Nephron progenitor cell (in vitro differentiated cells): ENCODE measurements at regions not wholly inside any gene's neighbourhood (a gene's known extent, or its start where the extent isn't known, plus 50 kb on each side); places are given as distances from the start of the nearest gene placed in this dataset.
"Not testable (repeated sequence)": the region's sequence is repeated elsewhere in the genome, so short reads cannot be mapped to it uniquely, and the experiment has no call there.

Source experiments
- DNase-seq: peaks from one replicate; pipeline ENCODE4 v3.0.0; 2021
- H3K27ac Mint-ChIP-seq: 2 replicates; pipeline ENCODE4 v1.8.0; 2021; ENCODE audit warnings: mild to moderate bottlenecking, moderate library complexity, mixed read lengths
- H3K27me3 Mint-ChIP-seq: 2 replicates; pipeline ENCODE4 v1.8.0; 2021; ENCODE audit warnings: mild to moderate bottlenecking, low read depth, mixed read lengths; ENCODE audit not compliant: poor library complexity
- H3K36me3 Mint-ChIP-seq: 2 replicates; pipeline ENCODE4 v1.8.0; 2021; ENCODE audit warnings: low read depth, mixed read lengths
- H3K4me1 Mint-ChIP-seq: 2 replicates; pipeline ENCODE4 v1.8.0; 2021; ENCODE audit warnings: mixed read lengths
- H3K4me3 Mint-ChIP-seq: 2 replicates; pipeline ENCODE4 v1.8.0; 2021; ENCODE audit warnings: mild to moderate bottlenecking, moderate library complexity, mixed read lengths
- H3K9me3 Mint-ChIP-seq: 2 replicates; pipeline ENCODE4 v1.8.0; 2021; ENCODE audit warnings: mild to moderate bottlenecking, moderate library complexity, mixed read lengths
- TF ChIP-seq, protein P1 (sequence below): fragments of 200-600 bp; sonication (generic); IDR thresholded peaks from 2 replicates; pipeline ENCODE4 v1.5.0; 2021; ENCODE audit warnings: antibody characterized with exemption

DNA sequence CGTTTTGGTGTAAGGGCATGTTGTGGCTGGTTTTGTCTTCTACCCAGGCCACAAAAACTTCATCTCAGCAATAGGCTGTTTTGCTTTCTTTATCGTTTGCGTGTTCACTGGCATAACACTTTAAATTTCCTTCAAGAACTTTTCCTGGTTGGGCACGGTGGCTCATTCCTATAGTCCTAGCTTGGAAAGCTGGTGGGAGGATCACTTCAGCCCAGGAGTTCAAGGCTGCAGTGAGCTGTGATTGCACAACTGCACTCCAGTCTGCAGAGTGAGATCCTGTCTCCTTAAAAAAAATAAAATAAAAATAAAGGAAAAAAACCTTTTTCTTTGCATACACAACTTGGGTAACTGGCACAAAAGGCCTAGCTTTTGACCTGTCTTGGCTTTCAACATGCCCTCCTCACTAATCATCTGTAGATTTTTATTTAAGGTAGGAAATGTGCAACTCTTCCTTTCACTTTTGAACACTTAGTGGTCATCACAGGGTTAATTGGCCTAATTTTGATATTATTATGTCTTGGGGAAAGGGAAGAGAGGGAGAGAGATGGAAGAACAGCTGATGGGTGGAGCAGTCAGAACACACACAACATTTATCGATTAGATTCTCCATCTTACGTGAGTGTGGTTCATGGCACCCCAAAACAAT is 78.9 kb upstream of the PSMA6 start:
- Mint-ChIP-seq H3K9me3 (no peaks in the 10 kb centered on the region), H3K4me1 (peaks cover 8% of the 10 kb centered on the region), H3K36me3 (peaks cover 5% of the 10 kb centered on the region), H3K27me3 (no peaks in the 10 kb centered on the region), H3K4me3 (no peak overlapping the region), H3K27ac (no peak overlapping the region)
- TF ChIP-seq, protein P1, sequence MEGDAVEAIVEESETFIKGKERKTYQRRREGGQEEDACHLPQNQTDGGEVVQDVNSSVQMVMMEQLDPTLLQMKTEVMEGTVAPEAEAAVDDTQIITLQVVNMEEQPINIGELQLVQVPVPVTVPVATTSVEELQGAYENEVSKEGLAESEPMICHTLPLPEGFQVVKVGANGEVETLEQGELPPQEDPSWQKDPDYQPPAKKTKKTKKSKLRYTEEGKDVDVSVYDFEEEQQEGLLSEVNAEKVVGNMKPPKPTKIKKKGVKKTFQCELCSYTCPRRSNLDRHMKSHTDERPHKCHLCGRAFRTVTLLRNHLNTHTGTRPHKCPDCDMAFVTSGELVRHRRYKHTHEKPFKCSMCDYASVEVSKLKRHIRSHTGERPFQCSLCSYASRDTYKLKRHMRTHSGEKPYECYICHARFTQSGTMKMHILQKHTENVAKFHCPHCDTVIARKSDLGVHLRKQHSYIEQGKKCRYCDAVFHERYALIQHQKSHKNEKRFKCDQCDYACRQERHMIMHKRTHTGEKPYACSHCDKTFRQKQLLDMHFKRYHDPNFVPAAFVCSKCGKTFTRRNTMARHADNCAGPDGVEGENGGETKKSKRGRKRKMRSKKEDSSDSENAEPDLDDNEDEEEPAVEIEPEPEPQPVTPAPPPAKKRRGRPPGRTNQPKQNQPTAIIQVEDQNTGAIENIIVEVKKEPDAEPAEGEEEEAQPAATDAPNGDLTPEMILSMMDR, result no peak
- no peak for DNase-seq

DNA sequence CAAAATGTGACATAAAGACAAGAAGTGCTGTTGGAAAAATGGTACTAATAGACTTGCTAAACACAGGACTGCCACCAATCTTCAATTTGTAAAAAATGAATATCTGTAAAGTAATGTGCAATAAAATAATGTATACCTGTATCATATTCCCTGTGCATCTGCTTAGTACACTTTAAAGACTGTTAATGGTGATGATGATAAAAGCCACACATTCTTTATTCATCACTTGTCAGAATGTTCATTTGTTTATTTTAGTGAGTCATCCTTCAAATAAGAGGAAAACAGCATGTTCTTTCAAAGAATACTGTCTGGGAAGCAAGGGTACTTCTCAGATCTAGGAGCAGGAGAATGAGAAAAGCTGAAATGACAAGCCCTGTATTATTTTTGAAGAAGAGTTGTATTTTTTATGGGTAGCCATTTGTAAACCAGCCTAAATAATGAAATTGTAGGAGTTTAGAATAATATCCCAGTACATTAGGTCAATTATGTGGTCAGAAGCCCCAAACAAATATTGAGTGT is 78.3 kb upstream of the PSMA6 start:
- TF ChIP-seq, protein P1, result no peak
- Mint-ChIP-seq H3K4me3 (no peak overlapping the region), H3K9me3 (no peaks in the 10 kb centered on the region), H3K4me1 (peaks cover 8% of the 10 kb centered on the region), H3K27me3 (no peaks in the 10 kb centered on the region), H3K36me3 (peaks cover 5% of the 10 kb centered on the region), H3K27ac (no peak overlapping the region)
- no peak for DNase-seq

DNA sequence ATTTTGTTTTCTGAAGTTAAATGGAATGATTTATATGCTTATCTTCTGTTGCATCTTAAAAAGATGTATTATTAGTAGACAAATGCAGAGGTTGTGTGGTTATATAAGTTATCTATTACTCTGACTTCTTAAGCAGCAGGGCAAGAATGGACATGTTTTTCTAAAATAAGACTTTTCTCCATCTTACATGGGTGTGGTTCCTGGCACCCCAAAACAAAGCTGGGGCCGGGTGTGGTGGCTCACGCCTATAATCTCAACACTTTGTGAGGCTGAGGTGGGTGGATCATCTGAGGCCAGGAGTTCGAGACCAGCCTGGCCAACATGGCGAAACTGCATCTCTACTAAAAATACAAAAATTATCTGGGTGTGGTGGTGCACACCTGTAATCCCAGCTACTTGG is 77.8 kb upstream of the PSMA6 start:
- H3K9me3 Mint-ChIP-seq, H3K27me3 Mint-ChIP-seq, H3K27ac Mint-ChIP-seq, H3K4me3 Mint-ChIP-seq, H3K36me3 Mint-ChIP-seq, H3K4me1 Mint-ChIP-seq, DNase-seq: not testable (repeated sequence)

DNA sequence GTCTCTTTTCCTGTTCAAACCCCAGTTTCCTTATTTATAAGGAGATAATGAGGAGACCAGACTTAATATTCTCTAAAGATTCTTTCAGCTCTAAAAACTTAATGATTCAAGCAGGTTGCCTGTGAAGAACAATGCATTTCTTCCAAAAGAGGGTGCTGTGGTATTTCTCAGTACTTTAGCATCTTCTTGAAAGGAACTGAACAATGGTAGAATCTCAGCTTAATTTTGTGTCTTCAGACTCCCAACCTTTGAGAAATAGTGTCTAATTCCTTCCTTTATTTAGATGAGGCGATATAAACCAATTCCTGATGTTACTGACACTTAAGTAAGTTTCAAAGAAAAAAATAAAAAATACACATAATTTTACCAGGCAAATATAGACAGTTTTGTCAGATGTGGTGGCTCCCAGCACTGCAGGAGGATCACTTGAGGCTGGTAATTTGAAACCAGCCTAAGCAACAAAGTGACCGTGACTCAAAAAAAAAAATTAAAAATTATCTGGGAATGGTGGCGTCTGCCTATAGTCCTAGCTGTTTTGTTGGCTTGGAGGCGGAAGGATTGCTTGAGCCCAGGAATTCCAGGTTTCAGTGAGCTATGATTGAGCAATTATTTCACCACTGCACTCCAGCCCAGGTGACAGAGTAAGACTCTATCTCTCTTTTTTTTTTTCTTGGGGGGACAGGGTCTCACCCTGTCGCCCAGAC is 76.9 kb upstream of the PSMA6 start:
- no peaks in the 10 kb centered on the region for H3K27me3 Mint-ChIP-seq
- H3K36me3 Mint-ChIP-seq, result peaks cover 5% of the 10 kb centered on the region
- H3K4me3 Mint-ChIP-seq, result no peak overlapping the region
- peaks cover 8% of the 10 kb centered on the region for H3K4me1 Mint-ChIP-seq
- TF ChIP-seq, protein P1, result peak; percentile 24
- H3K9me3 Mint-ChIP-seq, result no peaks in the 10 kb centered on the region
- no peak for DNase-seq
- H3K27ac Mint-ChIP-seq, result peak overlapping the region; percentile 44

DNA sequence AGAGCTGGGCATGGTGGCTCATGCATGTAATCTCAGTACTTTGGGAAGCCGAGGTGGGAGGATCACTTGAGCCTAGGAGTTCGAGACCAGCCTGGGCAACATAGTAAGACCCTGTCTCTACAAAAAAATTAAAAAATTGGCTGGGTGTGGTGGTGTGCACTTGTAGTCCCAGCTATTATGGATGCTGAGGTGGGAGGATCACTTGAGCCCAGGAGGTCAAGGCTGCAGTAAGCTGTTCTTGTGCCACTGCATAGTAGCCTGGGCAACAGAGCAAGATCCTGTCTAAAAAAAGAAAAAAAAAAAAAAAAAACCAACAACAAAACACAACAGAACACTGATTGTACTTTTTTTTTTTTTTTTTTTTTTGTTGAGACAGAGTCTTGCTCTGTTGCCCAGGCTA is 74.0 kb upstream of the PSMA6 start:
- H3K27me3 Mint-ChIP-seq, H3K4me1 Mint-ChIP-seq, H3K9me3 Mint-ChIP-seq, H3K4me3 Mint-ChIP-seq, DNase-seq, H3K27ac Mint-ChIP-seq, H3K36me3 Mint-ChIP-seq: not testable (repeated sequence)

DNA sequence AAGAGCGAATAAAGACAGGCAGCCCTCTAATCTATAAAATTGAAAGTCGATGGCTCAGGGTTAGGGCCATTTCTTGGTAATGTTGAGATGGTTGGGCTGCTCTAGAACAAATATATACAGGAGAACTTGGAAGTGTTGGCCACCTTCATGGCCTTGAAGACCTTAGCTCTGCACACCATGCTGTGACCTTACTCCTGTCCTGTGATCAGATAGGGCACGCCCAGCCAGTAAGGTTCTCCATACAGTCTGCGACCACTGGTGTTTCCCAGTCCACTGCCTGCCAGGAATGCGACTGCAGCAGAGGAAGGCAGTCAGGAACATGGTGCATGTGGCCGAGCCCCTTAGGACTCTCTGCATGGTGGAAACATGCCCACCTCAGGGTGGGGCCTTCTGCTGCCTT is 73.2 kb upstream of the PSMA6 start:
- no peaks in the 10 kb centered on the region for H3K9me3 Mint-ChIP-seq
- no peaks in the 10 kb centered on the region for H3K27me3 Mint-ChIP-seq
- peaks cover 5% of the 10 kb centered on the region for H3K36me3 Mint-ChIP-seq

More for the DNA sequence above, 73.2 kb upstream of the PSMA6 start:
- Mint-ChIP-seq H3K27ac (no peak overlapping the region), H3K4me3 (no peak overlapping the region), H3K4me1 (peaks cover 8% of the 10 kb centered on the region)
- TF ChIP-seq, protein P1, result no peak
- DNase-seq, result peak; percentile 10
